HFFc6 (cell line): ENCODE measurements at regions not wholly inside any gene's neighbourhood (a gene's known extent, or its start where the extent isn't known, plus 50 kb on each side); places are given as distances from the start of the nearest gene placed in this dataset.

ENCODE experiments used
- DNase-seq: peaks from one replicate; pipeline ENCODE4 v3.0.0-alpha.2; 2018
- H3K27ac Mint-ChIP-seq: 2 replicates; pipeline ENCODE4 v1.8.0; 2020; ENCODE audit warnings: mild to moderate bottlenecking, mixed read lengths
- H3K27me3 Mint-ChIP-seq: 2 replicates; pipeline ENCODE4 v1.8.0; 2021; ENCODE audit warnings: mild to moderate bottlenecking, moderate library complexity, mixed read lengths; ENCODE audit not compliant: insufficient read depth
- H3K36me3 Mint-ChIP-seq: 2 replicates; pipeline ENCODE4 v1.8.0; 2021; ENCODE audit warnings: low read depth, mixed read lengths
- H3K4me1 Mint-ChIP-seq: 2 replicates; pipeline ENCODE4 v1.8.0; 2020; ENCODE audit warnings: low read depth, mixed read lengths
- H3K4me3 Mint-ChIP-seq: 2 replicates; pipeline ENCODE4 v1.8.0; 2020; ENCODE audit warnings: mild to moderate bottlenecking, moderate library complexity, mixed read lengths
- H3K9me3 Mint-ChIP-seq: 2 replicates; pipeline ENCODE4 v1.8.0; 2020; ENCODE audit warnings: mild to moderate bottlenecking, mixed read lengths
- TF ChIP-seq, protein P1 (sequence below): fragments of 200-600 bp; sonication (generic); IDR thresholded peaks from 2 replicates; pipeline ENCODE4 v1.5.0; 2021; ENCODE audit warnings: antibody characterized with exemption, mild to moderate bottlenecking

DNA sequence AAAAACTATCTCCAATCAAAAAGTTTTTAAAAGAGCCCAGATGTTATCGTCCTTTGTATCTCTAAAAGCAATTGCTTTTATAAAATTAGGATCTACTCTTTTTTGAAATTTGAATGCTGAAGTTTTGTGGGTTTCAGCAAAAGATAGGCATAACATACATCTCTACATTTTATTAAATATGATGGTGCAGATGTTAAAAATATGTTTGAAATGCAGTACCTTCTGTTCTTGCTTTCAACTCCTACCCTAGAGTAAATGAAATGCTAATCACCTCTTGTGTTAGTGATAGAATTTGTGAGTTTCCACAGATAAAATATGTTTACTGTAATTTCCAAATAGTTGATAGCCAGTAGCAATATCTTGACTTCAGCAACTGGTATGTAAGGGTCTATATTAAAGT, 95.7 kb upstream of the VPREB1 start:
- Mint-ChIP-seq H3K27ac (no peak overlapping the region), H3K4me1 (no peaks in the 10 kb centered on the region), H3K36me3 (no peaks in the 10 kb centered on the region), H3K4me3 (no peak overlapping the region), H3K9me3 (no peaks in the 10 kb centered on the region), H3K27me3 (peaks cover 14% of the 10 kb centered on the region)
- TF ChIP-seq, protein P1, sequence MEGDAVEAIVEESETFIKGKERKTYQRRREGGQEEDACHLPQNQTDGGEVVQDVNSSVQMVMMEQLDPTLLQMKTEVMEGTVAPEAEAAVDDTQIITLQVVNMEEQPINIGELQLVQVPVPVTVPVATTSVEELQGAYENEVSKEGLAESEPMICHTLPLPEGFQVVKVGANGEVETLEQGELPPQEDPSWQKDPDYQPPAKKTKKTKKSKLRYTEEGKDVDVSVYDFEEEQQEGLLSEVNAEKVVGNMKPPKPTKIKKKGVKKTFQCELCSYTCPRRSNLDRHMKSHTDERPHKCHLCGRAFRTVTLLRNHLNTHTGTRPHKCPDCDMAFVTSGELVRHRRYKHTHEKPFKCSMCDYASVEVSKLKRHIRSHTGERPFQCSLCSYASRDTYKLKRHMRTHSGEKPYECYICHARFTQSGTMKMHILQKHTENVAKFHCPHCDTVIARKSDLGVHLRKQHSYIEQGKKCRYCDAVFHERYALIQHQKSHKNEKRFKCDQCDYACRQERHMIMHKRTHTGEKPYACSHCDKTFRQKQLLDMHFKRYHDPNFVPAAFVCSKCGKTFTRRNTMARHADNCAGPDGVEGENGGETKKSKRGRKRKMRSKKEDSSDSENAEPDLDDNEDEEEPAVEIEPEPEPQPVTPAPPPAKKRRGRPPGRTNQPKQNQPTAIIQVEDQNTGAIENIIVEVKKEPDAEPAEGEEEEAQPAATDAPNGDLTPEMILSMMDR, result no peak
- DNase-seq, result no peak

DNA sequence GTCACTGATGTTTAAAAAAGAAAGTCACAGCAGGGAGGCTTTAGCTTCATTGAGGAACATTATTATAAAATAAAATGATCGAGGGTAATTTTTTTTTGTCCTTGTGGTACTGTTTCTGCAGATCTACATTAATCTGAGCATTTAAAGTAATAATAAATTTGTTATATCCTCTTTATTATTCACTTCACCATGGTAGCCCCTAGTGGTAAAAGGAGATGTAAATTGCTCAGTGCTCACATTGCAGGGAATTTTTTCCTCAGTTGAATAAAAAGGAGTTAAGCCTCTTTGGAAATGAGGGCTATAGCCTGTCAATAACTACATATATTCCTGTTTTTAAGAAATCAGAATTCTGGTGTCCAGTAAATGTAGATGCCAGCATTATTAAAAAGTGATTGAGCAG, 99.7 kb upstream of the VPREB1 start:
- no peaks in the 10 kb centered on the region for H3K36me3 Mint-ChIP-seq
- H3K9me3 Mint-ChIP-seq, result no peaks in the 10 kb centered on the region
- no peaks in the 10 kb centered on the region for H3K4me1 Mint-ChIP-seq
- TF ChIP-seq, protein P1, result peak; percentile 62
- no peak for DNase-seq
- no peak overlapping the region for H3K4me3 Mint-ChIP-seq
- H3K27ac Mint-ChIP-seq, result no peak overlapping the region
- H3K27me3 Mint-ChIP-seq, result peaks cover 26% of the 10 kb centered on the region

DNA sequence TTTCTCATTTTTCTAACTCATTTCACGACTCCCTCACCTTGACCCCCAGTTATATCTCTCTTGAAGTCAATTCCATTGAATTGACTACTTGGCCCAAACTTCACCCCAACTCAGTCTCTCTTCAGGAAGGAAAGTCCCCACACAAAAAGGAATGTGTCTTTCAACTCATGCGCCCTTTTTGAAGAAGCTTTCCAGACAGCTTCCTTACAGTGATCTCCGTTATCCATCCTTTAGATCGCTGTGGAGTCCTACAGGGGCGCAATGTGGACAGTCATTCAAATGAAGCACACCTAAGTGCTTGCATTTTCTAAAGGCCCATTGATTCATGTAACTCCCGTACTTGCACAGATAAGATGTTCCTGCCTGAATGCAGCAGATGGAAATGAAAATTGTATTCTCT, 101.1 kb upstream of the VPREB1 start:
- DNase-seq, result no peak
- Mint-ChIP-seq H3K4me1 (no peaks in the 10 kb centered on the region), H3K36me3 (no peaks in the 10 kb centered on the region), H3K27ac (no peak overlapping the region), H3K4me3 (no peak overlapping the region), H3K27me3 (peaks cover 26% of the 10 kb centered on the region), H3K9me3 (no peaks in the 10 kb centered on the region)
- TF ChIP-seq, protein P1, result no peak

DNA sequence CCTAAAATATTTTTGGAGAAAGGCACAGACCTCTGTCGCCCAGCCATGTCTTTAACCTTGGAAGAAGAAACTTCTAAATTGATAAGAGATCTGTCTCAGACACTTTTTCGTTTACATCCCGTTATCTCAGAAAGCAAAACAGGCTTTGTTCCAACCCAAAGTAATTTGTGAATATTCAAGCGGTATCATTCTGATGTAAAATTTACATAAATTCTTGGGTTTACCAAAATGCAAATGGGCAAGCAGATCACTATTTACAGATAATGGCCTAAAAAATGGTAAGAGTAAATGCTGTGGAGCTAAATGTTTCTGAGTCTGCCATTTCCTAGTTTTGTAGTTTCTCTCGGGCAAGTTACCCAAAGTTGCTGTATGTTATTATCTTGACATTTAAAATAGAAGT, 101.9 kb upstream of the VPREB1 start:
- no peaks in the 10 kb centered on the region for H3K36me3 Mint-ChIP-seq
- H3K9me3 Mint-ChIP-seq, result no peaks in the 10 kb centered on the region
- H3K4me1 Mint-ChIP-seq, result no peaks in the 10 kb centered on the region
- peaks cover 20% of the 10 kb centered on the region for H3K27me3 Mint-ChIP-seq
- TF ChIP-seq, protein P1, result no peak
- H3K4me3 Mint-ChIP-seq, result no peak overlapping the region
- no peak for DNase-seq
- H3K27ac Mint-ChIP-seq, result no peak overlapping the region

DNA sequence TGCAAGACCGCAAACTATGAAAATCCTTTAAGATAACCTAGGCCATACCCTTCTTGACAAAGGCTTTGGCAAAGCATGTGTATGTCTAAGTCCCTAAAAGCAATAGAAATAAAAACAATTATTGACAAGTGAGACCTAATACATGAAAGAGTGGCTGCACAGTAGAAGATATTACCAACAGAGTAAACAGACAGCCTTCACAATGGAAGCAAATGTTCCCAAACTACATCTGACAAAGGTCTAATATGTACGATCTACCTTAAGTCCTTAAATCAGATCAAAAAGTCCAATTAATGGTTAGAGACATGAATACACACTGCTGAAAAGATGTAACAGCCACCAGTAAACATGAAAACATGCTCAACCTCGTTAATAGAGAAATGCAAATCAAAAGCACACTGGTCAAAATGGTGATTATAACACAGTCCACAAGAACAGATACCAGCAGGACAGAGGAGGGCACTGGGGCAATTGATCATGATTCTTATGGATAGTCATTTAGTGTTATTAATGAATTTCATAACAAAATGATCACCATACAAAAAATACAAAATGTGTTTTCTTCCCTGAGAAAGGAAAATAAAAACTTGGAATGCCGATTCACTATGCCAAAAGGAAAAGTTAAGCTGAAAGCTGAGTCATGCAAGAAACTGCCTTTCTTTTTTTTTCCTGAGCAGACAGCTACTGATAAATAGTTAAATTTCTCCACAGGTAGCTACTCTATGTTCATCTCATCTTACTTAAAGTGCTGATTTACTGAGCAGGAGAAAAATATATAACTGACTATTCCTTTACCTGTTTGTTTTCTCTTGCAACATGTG, 102.6 kb upstream of the VPREB1 start:
- no peaks in the 10 kb centered on the region for H3K36me3 Mint-ChIP-seq
- no peaks in the 10 kb centered on the region for H3K4me1 Mint-ChIP-seq
- TF ChIP-seq, protein P1, result no peak
- no peak overlapping the region for H3K4me3 Mint-ChIP-seq
- peaks cover 17% of the 10 kb centered on the region for H3K27me3 Mint-ChIP-seq
- no peak overlapping the region for H3K27ac Mint-ChIP-seq
- no peaks in the 10 kb centered on the region for H3K9me3 Mint-ChIP-seq
- DNase-seq, result no peak
